A673 (cell line): ENCODE measurements at regions not wholly inside any gene's neighbourhood (a gene's known extent, or its start where the extent isn't known, plus 50 kb on each side); places are given as distances from the start of the nearest gene placed in this dataset.

Experiments
- BruUV-seq: library from RNA; stranded (reverse); fragments of 400-500 nt; replicated peaks from 2 replicates; lab custom pipeline; 2021; lab: Mats Ljungman, UMichigan
- CTCF ChIA-PET: fragments of 300-600 bp; sonication (Branson Sonifier 250); formaldehyde crosslinking; loops from one replicate; lab custom pipeline; 2022; ENCODE audit warnings: antibody characterized with exemption; lab: Charles Lee
- POLR2A ChIA-PET: fragments of 300-600 bp; sonication (Branson Sonifier 250); formaldehyde crosslinking; loops from one replicate; lab custom pipeline; 2022; ENCODE audit warnings: antibody characterized with exemption; ENCODE audit not compliant: low non-redundant PET; lab: Charles Lee
- DNase-seq: peaks from one replicate; pipeline ENCODE4 v3.0.0-alpha.2; 2015; ENCODE audit warnings: low spot score
- H3K27ac ChIP-seq: fragments of 200-600 bp; sonication (generic); 2 replicates; pipeline ENCODE4 v1.5.1; 2016; ENCODE audit warnings: mixed run types, low read depth, mild to moderate bottlenecking, mixed read lengths, antibody characterized with exemption, low read length; ENCODE audit not compliant: poor library complexity, severe bottlenecking
- H3K27me3 ChIP-seq: fragments of 200-600 bp; sonication (generic); replicated peaks from 2 replicates; pipeline ENCODE4 v1.6.1; 2017; ENCODE audit warnings: mixed run types, low read depth, mild to moderate bottlenecking, mixed read lengths, antibody characterized with exemption, low read length; ENCODE audit not compliant: insufficient read depth, poor library complexity
- H3K36me3 ChIP-seq: fragments of 200-600 bp; sonication (generic); 2 replicates; pipeline ENCODE4 v1.6.1; 2016; ENCODE audit warnings: mixed run types, mild to moderate bottlenecking, mixed read lengths, antibody characterized with exemption, low read length; ENCODE audit not compliant: insufficient read depth, poor library complexity, severe bottlenecking
- H3K4me1 ChIP-seq: fragments of 200-600 bp; sonication (generic); 2 replicates; pipeline ENCODE4 v1.6.1; 2017; ENCODE audit warnings: mixed run types, mild to moderate bottlenecking, mixed read lengths, antibody characterized with exemption, low read length; ENCODE audit not compliant: insufficient read depth, poor library complexity, severe bottlenecking
- H3K4me3 ChIP-seq: fragments of 200-600 bp; sonication (generic); 2 replicates; pipeline ENCODE4 v1.5.1; 2016; ENCODE audit warnings: low read depth, mixed run types, mild to moderate bottlenecking, mixed read lengths, low read length; ENCODE audit not compliant: poor library complexity, severe bottlenecking
- H3K9me3 ChIP-seq: fragments of 200-600 bp; sonication (generic); 2 replicates; pipeline ENCODE4 v1.6.1; 2016; ENCODE audit warnings: mixed run types, low read depth, mild to moderate bottlenecking, mixed read lengths, antibody characterized with exemption, low read length; ENCODE audit not compliant: poor library complexity, severe bottlenecking
- EZH2 ChIP-seq: fragments of 200-600 bp; sonication (generic); IDR thresholded peaks from 2 replicates; pipeline ENCODE4 v1.6.1; 2017; ENCODE audit warnings: borderline replicate concordance, low read depth, mild to moderate bottlenecking, mixed read lengths, antibody characterized with exemption, low read length; ENCODE audit not compliant: poor library complexity, severe bottlenecking
- intact Hi-C: fragments of 100-400 bp; cut with micrococcal nuclease; formaldehyde crosslinking; loops from one replicate; pipeline ENCODE4 v1.10.0; 2022; ENCODE audit not compliant: unreplicated experiment
- TF ChIP-seq, protein P1 (sequence below): fragments of 300-800, 200-600 bp; sonication (generic); conservative IDR thresholded peaks from 2 replicates; pipeline ENCODE4 v1.5.1; 2017; ENCODE audit warnings: low read depth, mild to moderate bottlenecking, antibody characterized with exemption, low read length, moderate library complexity, mixed read lengths

DNA sequence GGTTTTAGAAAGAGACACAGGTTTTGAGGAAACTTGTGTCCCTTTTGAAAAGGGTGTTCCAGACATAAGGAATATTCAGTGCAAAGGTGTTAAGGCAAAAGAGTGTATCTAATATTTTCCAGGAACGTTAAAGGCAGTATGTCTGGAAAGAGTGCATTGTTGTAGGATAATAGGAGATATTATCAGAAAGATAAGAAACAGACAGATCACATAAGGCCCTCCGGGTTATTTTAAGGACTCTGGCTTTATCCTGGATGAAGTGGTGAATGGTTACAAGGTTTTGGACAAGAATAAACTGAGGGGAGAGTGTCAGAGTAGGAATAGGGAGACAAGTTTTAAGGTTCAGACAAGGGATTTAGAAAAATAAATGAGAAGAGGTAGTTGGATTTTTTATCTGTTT lies 493.7 kb upstream of the GRM7 start:
- ChIA-PET POLR2A (no interaction called here), CTCF (no interaction called here)
- Histone ChIP-seq H3K4me1 (no peaks in the 10 kb centered on the region), H3K27ac (no peak overlapping the region), H3K36me3 (no peaks in the 10 kb centered on the region), H3K9me3 (no peaks in the 10 kb centered on the region), H3K27me3 (no peaks in the 10 kb centered on the region), H3K4me3 (no peak overlapping the region)
- BruUV-seq = no TSS peak
- intact Hi-C loops = no loop called here
- no peak for DNase-seq
- TF ChIP-seq EZH2 = no peak
- TF ChIP-seq, protein P1, sequence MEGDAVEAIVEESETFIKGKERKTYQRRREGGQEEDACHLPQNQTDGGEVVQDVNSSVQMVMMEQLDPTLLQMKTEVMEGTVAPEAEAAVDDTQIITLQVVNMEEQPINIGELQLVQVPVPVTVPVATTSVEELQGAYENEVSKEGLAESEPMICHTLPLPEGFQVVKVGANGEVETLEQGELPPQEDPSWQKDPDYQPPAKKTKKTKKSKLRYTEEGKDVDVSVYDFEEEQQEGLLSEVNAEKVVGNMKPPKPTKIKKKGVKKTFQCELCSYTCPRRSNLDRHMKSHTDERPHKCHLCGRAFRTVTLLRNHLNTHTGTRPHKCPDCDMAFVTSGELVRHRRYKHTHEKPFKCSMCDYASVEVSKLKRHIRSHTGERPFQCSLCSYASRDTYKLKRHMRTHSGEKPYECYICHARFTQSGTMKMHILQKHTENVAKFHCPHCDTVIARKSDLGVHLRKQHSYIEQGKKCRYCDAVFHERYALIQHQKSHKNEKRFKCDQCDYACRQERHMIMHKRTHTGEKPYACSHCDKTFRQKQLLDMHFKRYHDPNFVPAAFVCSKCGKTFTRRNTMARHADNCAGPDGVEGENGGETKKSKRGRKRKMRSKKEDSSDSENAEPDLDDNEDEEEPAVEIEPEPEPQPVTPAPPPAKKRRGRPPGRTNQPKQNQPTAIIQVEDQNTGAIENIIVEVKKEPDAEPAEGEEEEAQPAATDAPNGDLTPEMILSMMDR = no peak

DNA sequence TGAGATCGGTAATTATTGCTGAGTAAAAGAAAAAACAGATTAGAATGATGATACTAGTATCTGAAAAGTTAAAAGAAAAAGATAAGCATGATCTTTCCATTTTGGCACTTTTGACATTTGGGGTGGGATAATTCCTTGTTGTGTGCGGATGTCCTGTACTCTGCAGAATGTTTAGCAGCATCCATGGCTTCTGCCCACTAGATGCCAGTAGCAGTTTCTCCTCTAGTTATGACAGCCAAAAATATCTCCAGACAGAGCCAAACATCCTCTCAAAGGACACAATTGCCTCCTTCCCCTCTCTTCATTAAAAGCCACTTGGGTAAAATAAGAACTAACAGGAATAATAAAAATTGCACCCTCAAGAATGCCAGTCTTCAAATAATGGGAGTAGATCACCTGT lies 468.8 kb upstream of the GRM7 start:
- no peak for DNase-seq
- intact Hi-C loops = no loop called here
- ChIA-PET POLR2A (no interaction called here), CTCF (no interaction called here)
- no peaks in the 10 kb centered on the region for H3K9me3 ChIP-seq
- no peak overlapping the region for H3K4me3 ChIP-seq
- H3K4me1 ChIP-seq = no peaks in the 10 kb centered on the region
- no peaks in the 10 kb centered on the region for H3K27me3 ChIP-seq
- BruUV-seq = no TSS peak
- H3K36me3 ChIP-seq = no peaks in the 10 kb centered on the region
- TF ChIP-seq EZH2 = no peak
- TF ChIP-seq, protein P1 = no peak
- H3K27ac ChIP-seq = no peak overlapping the region

DNA sequence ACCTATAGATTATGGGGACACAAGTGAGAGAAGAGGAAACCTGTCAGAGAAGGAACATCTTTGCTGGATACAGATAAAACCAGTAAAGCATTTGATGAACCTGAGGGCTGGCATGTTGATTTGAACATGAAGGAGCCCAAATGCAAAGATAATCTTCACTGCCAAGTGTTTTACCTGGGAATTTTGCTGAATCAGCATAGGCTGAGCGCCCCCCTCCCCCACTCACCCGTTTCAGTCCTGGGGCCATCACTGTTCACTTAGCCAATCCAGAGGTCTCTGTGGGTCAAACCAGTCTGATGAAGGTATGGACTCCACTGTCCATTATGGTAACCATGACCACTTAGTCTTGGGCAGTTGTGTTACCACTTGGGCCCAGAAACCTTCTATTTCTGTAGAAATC lies 466.0 kb upstream of the GRM7 start:
- Histone ChIP-seq H3K4me1 (no peaks in the 10 kb centered on the region), H3K36me3 (no peaks in the 10 kb centered on the region), H3K4me3 (no peak overlapping the region), H3K27me3 (no peaks in the 10 kb centered on the region), H3K27ac (no peak overlapping the region), H3K9me3 (no peaks in the 10 kb centered on the region)
- BruUV-seq = no TSS peak
- DNase-seq = no peak
- CTCF ChIA-PET = no interaction called here
- POLR2A ChIA-PET = no interaction called here
- TF ChIP-seq, protein P1 = no peak
- no peak for TF ChIP-seq EZH2
- intact Hi-C loops = no loop called here
